Vagina (tissue), 2 donors: ENCODE measurements at regions not wholly inside any gene's neighbourhood (a gene's known extent, or its start where the extent isn't known, plus 50 kb on each side); places are given as distances from the start of the nearest gene placed in this dataset.
"Not testable (repeated sequence)": the region's sequence is repeated elsewhere in the genome, so short reads cannot be mapped to it uniquely, and the experiment has no call there.

Source experiments
- CTCF ChIP-seq, 3 experiments: fragments of 450-650 bp in 2 of 3; fragments of 200-600 bp in 1 of 3; sonication (generic) in 1 of 3; IDR thresholded peaks; one replicate each; pipeline ENCODE4 v1.5.1; 2017 to 2019; ENCODE audit warnings: antibody characterized with exemption in 3 of 3, mild to moderate bottlenecking in 2 of 3, moderate library complexity in 2 of 3
- POLR2A ChIP-seq, 2 donors: fragments of 450-650 bp; IDR thresholded peaks; one replicate each; pipeline ENCODE4 v1.6.1; 2017; ENCODE audit warnings: antibody characterized with exemption in 2 of 2, mild to moderate bottlenecking in 2 of 2, moderate library complexity in 2 of 2
- POLR2AphosphoS5 ChIP-seq, 2 donors: sonication (generic); formaldehyde crosslinking; IDR thresholded peaks; one replicate each; pipeline ENCODE4 v1.9.0; 2017; ENCODE audit warnings: antibody characterized with exemption in 2 of 2, mild to moderate bottlenecking in 2 of 2, low read depth in 1 of 2; ENCODE audit not compliant: insufficient read depth in 1 of 2

- TF ChIP-seq POLR2A (IDR thresholded peaks at IDR 0.05); CTCF (IDR thresholded peaks at IDR 0.05); POLR2AphosphoS5 (IDR thresholded peaks at IDR 0.05; ENCODE audit: insufficient read depth in 1 of 2, low read depth in 1 of 2): not testable (repeated sequence)
Observed at GRCh38 chr12:23146070-23146469, 521.1 kb downstream of the ETNK1 start.
